ENCODE measurements at regions not wholly inside any gene's neighbourhood (a gene's known extent, or its start where the extent isn't known, plus 50 kb on each side); places are given as distances from the start of the nearest gene placed in this dataset.

DNA sequence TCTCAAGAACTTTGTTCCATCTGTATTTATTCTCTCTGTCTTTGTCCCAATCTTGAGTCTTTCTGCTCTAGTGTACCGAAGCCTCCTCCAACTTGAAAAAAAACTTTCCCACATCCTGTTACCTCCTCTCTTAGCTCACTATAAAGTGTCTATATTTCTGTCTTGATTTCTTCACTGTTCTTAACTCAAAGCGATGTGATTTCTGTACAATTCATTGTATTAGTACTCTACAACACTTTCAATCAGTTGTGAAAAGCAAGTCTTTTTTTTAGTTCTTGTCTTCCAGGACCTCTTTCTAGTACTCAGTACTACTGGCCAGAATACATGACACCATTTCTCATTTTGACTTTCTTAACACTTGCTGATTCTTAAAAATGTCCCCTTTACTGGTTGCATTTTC is 353.5 kb upstream of the SATB1 start:
- TF ChIP-seq POLR2A (IDR thresholded peaks at IDR 0.05) = no peak
- TF ChIP-seq, protein P1, sequence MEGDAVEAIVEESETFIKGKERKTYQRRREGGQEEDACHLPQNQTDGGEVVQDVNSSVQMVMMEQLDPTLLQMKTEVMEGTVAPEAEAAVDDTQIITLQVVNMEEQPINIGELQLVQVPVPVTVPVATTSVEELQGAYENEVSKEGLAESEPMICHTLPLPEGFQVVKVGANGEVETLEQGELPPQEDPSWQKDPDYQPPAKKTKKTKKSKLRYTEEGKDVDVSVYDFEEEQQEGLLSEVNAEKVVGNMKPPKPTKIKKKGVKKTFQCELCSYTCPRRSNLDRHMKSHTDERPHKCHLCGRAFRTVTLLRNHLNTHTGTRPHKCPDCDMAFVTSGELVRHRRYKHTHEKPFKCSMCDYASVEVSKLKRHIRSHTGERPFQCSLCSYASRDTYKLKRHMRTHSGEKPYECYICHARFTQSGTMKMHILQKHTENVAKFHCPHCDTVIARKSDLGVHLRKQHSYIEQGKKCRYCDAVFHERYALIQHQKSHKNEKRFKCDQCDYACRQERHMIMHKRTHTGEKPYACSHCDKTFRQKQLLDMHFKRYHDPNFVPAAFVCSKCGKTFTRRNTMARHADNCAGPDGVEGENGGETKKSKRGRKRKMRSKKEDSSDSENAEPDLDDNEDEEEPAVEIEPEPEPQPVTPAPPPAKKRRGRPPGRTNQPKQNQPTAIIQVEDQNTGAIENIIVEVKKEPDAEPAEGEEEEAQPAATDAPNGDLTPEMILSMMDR (IDR thresholded peaks at IDR 0.05) = no peak

Data from vagina (tissue), 2 donors.